H9 (cell line): ENCODE measurements at regions not wholly inside any gene's neighbourhood (a gene's known extent, or its start where the extent isn't known, plus 50 kb on each side); places are given as distances from the start of the nearest gene placed in this dataset.

ENCODE experiments used
- DNase-seq: peaks from one replicate; pipeline ENCODE4 v3.0.0-alpha.2; 2017
- H2AFZ ChIP-seq: one replicate; pipeline ENCODE4 v1.6.1; 2013; ENCODE audit warnings: mild to moderate bottlenecking, low read length, control low read depth, moderate library complexity
- H2AK5ac ChIP-seq: 2 replicates; pipeline ENCODE4 v1.6.1; 2013; ENCODE audit warnings: low read length, control low read depth, mixed read lengths; ENCODE audit not compliant: insufficient read length
- H2BK120ac ChIP-seq: one replicate; pipeline ENCODE4 v1.6.1; 2013; ENCODE audit warnings: low read depth, mild to moderate bottlenecking, low read length, control low read depth, inconsistent platforms; ENCODE audit not compliant: poor library complexity, severe bottlenecking
- H2BK12ac ChIP-seq: 2 replicates; pipeline ENCODE4 v1.6.1; 2013; ENCODE audit warnings: low read length, control low read depth, mixed read lengths, low read depth; ENCODE audit not compliant: insufficient read length
- H2BK15ac ChIP-seq: 2 replicates; pipeline ENCODE4 v1.6.1; 2013; ENCODE audit warnings: low read depth, low read length, control low read depth
- H2BK20ac ChIP-seq: one replicate; pipeline ENCODE4 v1.6.1; 2013; ENCODE audit warnings: low read depth, mild to moderate bottlenecking, low read length, control low read depth, inconsistent platforms; ENCODE audit not compliant: poor library complexity, severe bottlenecking
- H2BK5ac ChIP-seq: 2 replicates; pipeline ENCODE4 v1.6.1; 2013; ENCODE audit warnings: low read length, control low read depth, mixed read lengths; ENCODE audit not compliant: insufficient read length
- H3K14ac ChIP-seq: 2 replicates; pipeline ENCODE4 v1.6.1; 2013; ENCODE audit warnings: low read length, control low read depth; ENCODE audit not compliant: insufficient read depth
- H3K18ac ChIP-seq: 2 replicates; pipeline ENCODE4 v1.6.1; 2013; ENCODE audit warnings: low read depth, mild to moderate bottlenecking, mixed read lengths, low read length, control low read depth; ENCODE audit not compliant: insufficient read length
- H3K23ac ChIP-seq: 2 replicates; pipeline ENCODE4 v1.6.1; 2013; ENCODE audit warnings: low read length, control low read depth, mixed read lengths, low read depth; ENCODE audit not compliant: insufficient read length
- H3K23me2 ChIP-seq: 2 replicates; pipeline ENCODE4 v1.6.1; 2013; ENCODE audit warnings: low read depth, mild to moderate bottlenecking, mixed read lengths, low read length, control low read depth; ENCODE audit not compliant: insufficient read length, poor library complexity, severe bottlenecking
- H3K27ac ChIP-seq: 2 replicates; pipeline ENCODE4 v1.5.1; 2013; ENCODE audit warnings: low read length, control low read depth, mixed read lengths, low read depth; ENCODE audit not compliant: insufficient read length
- H3K27me3 ChIP-seq: 2 replicates; pipeline ENCODE4 v1.6.1; 2013; ENCODE audit warnings: low read length, control low read depth, inconsistent platforms; ENCODE audit not compliant: insufficient read depth
- H3K4ac ChIP-seq: 2 replicates; pipeline ENCODE4 v1.6.1; 2013; ENCODE audit warnings: low read depth, mild to moderate bottlenecking, control low read depth, inconsistent platforms, low read length, moderate library complexity
- H3K4me1 ChIP-seq: 2 replicates; pipeline ENCODE4 v1.6.1; 2013; ENCODE audit warnings: low read length, control low read depth, inconsistent platforms; ENCODE audit not compliant: insufficient read depth
- H3K4me2 ChIP-seq: 2 replicates; pipeline ENCODE4 v1.6.1; 2013; ENCODE audit warnings: low read length, control low read depth, mixed read lengths; ENCODE audit not compliant: insufficient read length, insufficient read depth
- H3K56ac ChIP-seq: 2 replicates; pipeline ENCODE4 v1.6.1; 2013; ENCODE audit warnings: low read depth, mild to moderate bottlenecking, mixed read lengths, low read length, control low read depth; ENCODE audit not compliant: insufficient read length
- H3K79me1 ChIP-seq: 2 replicates; pipeline ENCODE4 v1.6.1; 2013; ENCODE audit warnings: low read depth, mild to moderate bottlenecking, moderate library complexity, low read length, control low read depth, inconsistent platforms; ENCODE audit not compliant: insufficient read depth, poor library complexity, severe bottlenecking
- H3K79me2 ChIP-seq: 2 replicates; pipeline ENCODE4 v1.6.1; 2013; ENCODE audit warnings: low read length, control low read depth, inconsistent platforms; ENCODE audit not compliant: insufficient read depth
- H3K9ac ChIP-seq: 2 replicates; pipeline ENCODE4 v1.6.1; 2013; ENCODE audit warnings: low read length, control low read depth, mixed read lengths; ENCODE audit not compliant: insufficient read length; ENCODE audit errors: extremely low read depth
- H3K9me3 ChIP-seq: one replicate; pipeline ENCODE4 v1.6.1; 2013; ENCODE audit warnings: low read depth, low read length, inconsistent platforms; ENCODE audit not compliant: control insufficient read depth
- H3T11ph ChIP-seq: one replicate; pipeline ENCODE4 v1.6.1; 2013; ENCODE audit warnings: mild to moderate bottlenecking, low read length, control low read depth, inconsistent platforms
- H4K20me1 ChIP-seq: one replicate; pipeline ENCODE4 v1.6.1; 2013; ENCODE audit not compliant: control insufficient read depth, insufficient read length, insufficient read depth
- H4K5ac ChIP-seq: 2 replicates; pipeline ENCODE4 v1.6.1; 2013; ENCODE audit warnings: low read depth, mild to moderate bottlenecking, mixed read lengths, low read length, control low read depth; ENCODE audit not compliant: insufficient read length
- H4K8ac ChIP-seq: replicated peaks from 2 replicates; pipeline ENCODE4 v1.6.1; 2013; ENCODE audit warnings: low read length, control low read depth, mixed read lengths, low read depth; ENCODE audit not compliant: insufficient read length
- H4K91ac ChIP-seq: 2 replicates; pipeline ENCODE4 v1.6.1; 2013; ENCODE audit warnings: low read depth, mild to moderate bottlenecking, moderate library complexity, mixed read lengths, low read length, control low read depth; ENCODE audit not compliant: insufficient read length
- H3K27ac Mint-ChIP-seq, 3 experiments: 2 replicates in 2 of 3; 3 replicates in 1 of 3; pipeline ENCODE4 v1.8.0; 2020 to 2021; ENCODE audit warnings: mixed read lengths in 3 of 3, mild to moderate bottlenecking in 1 of 3, moderate library complexity in 1 of 3
- H3K27me3 Mint-ChIP-seq: 2 replicates; pipeline ENCODE4 v1.8.0; 2021; ENCODE audit warnings: low read depth, mild to moderate bottlenecking, moderate library complexity, mixed read lengths
- H3K36me3 Mint-ChIP-seq, 3 experiments: 2 replicates in 2 of 3; 3 replicates in 1 of 3; pipeline ENCODE4 v1.8.0; 2020 to 2021; ENCODE audit warnings: low read depth in 3 of 3, mixed read lengths in 3 of 3; ENCODE audit not compliant: insufficient read depth in 1 of 3
- H3K4me1 Mint-ChIP-seq, 2 experiments: 2 replicates each; pipeline ENCODE4 v1.8.0; 2020; ENCODE audit warnings: mixed read lengths in 2 of 2
- H3K4me3 Mint-ChIP-seq, 2 experiments: 2 replicates in 1 of 2; 3 replicates in 1 of 2; pipeline ENCODE4 v1.8.0; 2020 to 2021; ENCODE audit warnings: mild to moderate bottlenecking in 2 of 2, mixed read lengths in 2 of 2, moderate library complexity in 1 of 2
- H3K9me3 Mint-ChIP-seq, 2 experiments: 2 replicates in 1 of 2; 3 replicates in 1 of 2; pipeline ENCODE4 v1.8.0; 2020; ENCODE audit warnings: mild to moderate bottlenecking in 2 of 2, mixed read lengths in 2 of 2, moderate library complexity in 1 of 2
- WGBS: extraction: QIAGEN DNeasy Blood & Tissue Kit; methylation state at CpG from one replicate; pipeline ENCODE4 v1.1.7; 2013; ENCODE audit warnings: missing lambda C conversion rate, low lambda C conversion rate, mixed read lengths; ENCODE audit not compliant: insufficient read length; ENCODE audit errors: extremely low coverage; 5-methylcytosine and 5-hydroxymethylcytosine counted together
- TF ChIP-seq, protein P1 (sequence below): fragments of 200-600 bp; sonication (generic); conservative IDR thresholded peaks from 3 replicates; pipeline ENCODE4 v1.8.0; 2021; ENCODE audit warnings: antibody characterized with exemption, mild to moderate bottlenecking

DNA sequence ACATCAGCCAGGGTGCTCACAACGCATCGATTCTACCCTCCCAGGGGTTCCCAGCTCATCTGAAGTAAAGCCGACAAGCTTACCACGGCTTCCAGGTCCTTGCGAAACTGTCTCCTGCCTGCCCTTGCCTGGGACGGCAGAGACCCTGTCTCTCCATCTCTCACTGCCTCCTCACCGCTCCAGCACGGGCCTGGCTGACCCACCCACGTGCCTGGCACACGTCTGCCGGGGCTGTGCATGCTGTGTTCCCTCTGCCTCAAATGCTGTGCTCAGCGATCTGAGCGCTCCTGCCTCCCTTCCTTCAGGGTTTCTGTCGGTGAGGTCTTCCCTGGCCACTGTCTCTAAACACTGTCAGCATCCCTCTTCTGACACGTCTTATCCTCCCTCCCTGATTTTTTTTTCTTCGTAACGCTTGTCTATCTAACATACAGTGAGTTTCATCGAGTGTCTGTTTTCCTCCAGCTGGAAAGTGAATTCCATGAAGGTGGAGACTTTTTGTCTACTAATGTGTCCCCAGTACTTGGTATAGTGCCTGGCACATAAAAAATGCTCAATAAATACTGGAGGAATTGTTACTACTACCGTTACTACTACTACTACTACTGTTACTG is 208.4 kb downstream of the IRF8 start:
- no peaks in the 10 kb centered on the region for H3K4me1 Mint-ChIP-seq
- H2BK120ac ChIP-seq, result no peak overlapping the region
- H2BK15ac ChIP-seq, result no peak overlapping the region
- no peak overlapping the region for H3K18ac ChIP-seq
- no peak overlapping the region for H4K8ac ChIP-seq
- H3K4me1 ChIP-seq, result no peaks in the 10 kb centered on the region
- no peak overlapping the region for H4K5ac ChIP-seq
- TF ChIP-seq, protein P1, sequence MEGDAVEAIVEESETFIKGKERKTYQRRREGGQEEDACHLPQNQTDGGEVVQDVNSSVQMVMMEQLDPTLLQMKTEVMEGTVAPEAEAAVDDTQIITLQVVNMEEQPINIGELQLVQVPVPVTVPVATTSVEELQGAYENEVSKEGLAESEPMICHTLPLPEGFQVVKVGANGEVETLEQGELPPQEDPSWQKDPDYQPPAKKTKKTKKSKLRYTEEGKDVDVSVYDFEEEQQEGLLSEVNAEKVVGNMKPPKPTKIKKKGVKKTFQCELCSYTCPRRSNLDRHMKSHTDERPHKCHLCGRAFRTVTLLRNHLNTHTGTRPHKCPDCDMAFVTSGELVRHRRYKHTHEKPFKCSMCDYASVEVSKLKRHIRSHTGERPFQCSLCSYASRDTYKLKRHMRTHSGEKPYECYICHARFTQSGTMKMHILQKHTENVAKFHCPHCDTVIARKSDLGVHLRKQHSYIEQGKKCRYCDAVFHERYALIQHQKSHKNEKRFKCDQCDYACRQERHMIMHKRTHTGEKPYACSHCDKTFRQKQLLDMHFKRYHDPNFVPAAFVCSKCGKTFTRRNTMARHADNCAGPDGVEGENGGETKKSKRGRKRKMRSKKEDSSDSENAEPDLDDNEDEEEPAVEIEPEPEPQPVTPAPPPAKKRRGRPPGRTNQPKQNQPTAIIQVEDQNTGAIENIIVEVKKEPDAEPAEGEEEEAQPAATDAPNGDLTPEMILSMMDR, result no peak
- no peak for DNase-seq
- no peak overlapping the region for H2BK5ac ChIP-seq
- no peaks in the 10 kb centered on the region for H3K9me3 ChIP-seq
- H3K4me2 ChIP-seq, result no peak overlapping the region
- no peak overlapping the region for H3K56ac ChIP-seq
- H3K79me2 ChIP-seq, result no peaks in the 10 kb centered on the region
- no peak overlapping the region for H3K4me3 Mint-ChIP-seq
- no peaks in the 10 kb centered on the region for H4K20me1 ChIP-seq
- no peak overlapping the region for H2AFZ ChIP-seq
- no peak overlapping the region for H3K27ac Mint-ChIP-seq
- no peaks in the 10 kb centered on the region for H3K79me1 ChIP-seq
- H2BK20ac ChIP-seq, result no peak overlapping the region
- no peak overlapping the region for H3T11ph ChIP-seq
- no peak overlapping the region for H3K14ac ChIP-seq
- no peak overlapping the region for H2AK5ac ChIP-seq
- H3K23ac ChIP-seq, result no peak overlapping the region
- peaks cover 0 to 5% of the 10 kb centered on the region in 2 experiments; a peak in 2 of 5 replicates for H3K9me3 Mint-ChIP-seq
- H2BK12ac ChIP-seq, result no peak overlapping the region
- no peak overlapping the region for H3K9ac ChIP-seq
- H3K4ac ChIP-seq, result no peak overlapping the region
- no peak overlapping the region for H4K91ac ChIP-seq
- H3K27ac ChIP-seq, result no peak overlapping the region
- peaks cover 12% of the 10 kb centered on the region for H3K27me3 Mint-ChIP-seq
- H3K36me3 Mint-ChIP-seq, result no peaks in the 10 kb centered on the region; a peak in 1 of 7 replicates
- H3K23me2 ChIP-seq, result no peaks in the 10 kb centered on the region
- no peaks in the 10 kb centered on the region for H3K27me3 ChIP-seq
- WGBS, result no CpG with 5 or more reads among the region's 19 CpGs
